Mucosa of rectum (tissue), 2 donors: ENCODE measurements at regions not wholly inside any gene's neighbourhood (a gene's known extent, or its start where the extent isn't known, plus 50 kb on each side); places are given as distances from the start of the nearest gene placed in this dataset.
"Not testable (repeated sequence)": the region's sequence is repeated elsewhere in the genome, so short reads cannot be mapped to it uniquely, and the experiment has no call there.

Experiments
- H3K27ac ChIP-seq, 2 donors: one replicate each; pipeline ENCODE4 v1.7.0; 2013; ENCODE audit warnings: inconsistent platforms in 2 of 2, low read depth in 2 of 2, low read length in 2 of 2
- H3K27me3 ChIP-seq, 2 donors: one replicate each; pipeline ENCODE4 v1.7.0; 2013; ENCODE audit warnings: low read length in 2 of 2; ENCODE audit not compliant: control insufficient read depth in 2 of 2, insufficient read depth in 2 of 2
- H3K36me3 ChIP-seq, 2 donors: one replicate each; pipeline ENCODE4 v1.7.0; 2013; ENCODE audit warnings: low read length in 2 of 2; ENCODE audit not compliant: control insufficient read depth in 2 of 2, insufficient read depth in 2 of 2
- H3K4me1 ChIP-seq, 2 donors: one replicate each; pipeline ENCODE4 v1.7.0; 2013; ENCODE audit warnings: low read length in 2 of 2, mild to moderate bottlenecking in 1 of 2; ENCODE audit not compliant: control insufficient read depth in 2 of 2, insufficient read depth in 2 of 2
- H3K4me3 ChIP-seq, 2 donors: one replicate each; pipeline ENCODE4 v1.7.0; 2013; ENCODE audit warnings: low read length in 2 of 2
- H3K9ac ChIP-seq, 2 donors: one replicate each; pipeline ENCODE4 v1.7.0; 2013; ENCODE audit warnings: low read length in 2 of 2, low read depth in 1 of 2, mild to moderate bottlenecking in 1 of 2
- H3K9me3 ChIP-seq, 2 donors: one replicate each; pipeline ENCODE4 v1.7.0; 2013; ENCODE audit warnings: low read length in 2 of 2; ENCODE audit not compliant: control insufficient read depth in 2 of 2
- donor health status: healthy.
- donor health status: Normal muscosa, but diverticular disease.

DNA sequence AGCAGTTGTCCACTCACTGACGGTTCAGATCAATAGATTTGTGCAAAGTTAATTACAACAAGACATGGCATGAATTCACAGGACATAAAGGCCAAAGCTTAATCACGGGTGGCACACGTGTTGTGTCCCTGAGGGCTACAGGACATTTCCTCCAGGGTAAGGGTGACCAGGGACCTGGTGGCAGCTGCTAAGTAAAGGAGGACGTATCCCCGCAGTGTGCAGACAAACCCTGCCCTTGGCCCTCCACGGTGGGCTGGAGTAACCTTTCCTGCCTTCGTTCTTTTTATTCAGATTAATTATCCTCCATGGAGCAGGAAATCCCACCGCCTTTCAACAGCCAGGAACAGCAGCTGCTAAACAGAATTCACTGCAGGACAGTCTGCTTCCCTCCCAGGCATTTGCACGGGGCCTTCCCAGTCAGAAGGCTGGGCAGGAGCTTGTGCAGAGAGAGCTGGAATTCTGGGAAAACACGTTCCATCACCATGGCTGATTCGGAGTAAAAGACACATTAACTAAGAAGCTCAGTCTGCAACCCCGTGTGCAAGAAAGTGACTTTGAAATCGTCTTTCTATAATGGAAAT lies 289.9 kb upstream of the SFSWAP start:
- Histone ChIP-seq H3K9ac (no peak overlapping the region), H3K4me3 (no peak overlapping the region), H3K27me3 (no peaks in the 10 kb centered on the region), H3K27ac (no peak overlapping the region), H3K4me1 (no peaks in the 10 kb centered on the region), H3K9me3 (peaks cover 0 to 4% of the 10 kb centered on the region in 2 donors), H3K36me3 (no peaks in the 10 kb centered on the region)

DNA sequence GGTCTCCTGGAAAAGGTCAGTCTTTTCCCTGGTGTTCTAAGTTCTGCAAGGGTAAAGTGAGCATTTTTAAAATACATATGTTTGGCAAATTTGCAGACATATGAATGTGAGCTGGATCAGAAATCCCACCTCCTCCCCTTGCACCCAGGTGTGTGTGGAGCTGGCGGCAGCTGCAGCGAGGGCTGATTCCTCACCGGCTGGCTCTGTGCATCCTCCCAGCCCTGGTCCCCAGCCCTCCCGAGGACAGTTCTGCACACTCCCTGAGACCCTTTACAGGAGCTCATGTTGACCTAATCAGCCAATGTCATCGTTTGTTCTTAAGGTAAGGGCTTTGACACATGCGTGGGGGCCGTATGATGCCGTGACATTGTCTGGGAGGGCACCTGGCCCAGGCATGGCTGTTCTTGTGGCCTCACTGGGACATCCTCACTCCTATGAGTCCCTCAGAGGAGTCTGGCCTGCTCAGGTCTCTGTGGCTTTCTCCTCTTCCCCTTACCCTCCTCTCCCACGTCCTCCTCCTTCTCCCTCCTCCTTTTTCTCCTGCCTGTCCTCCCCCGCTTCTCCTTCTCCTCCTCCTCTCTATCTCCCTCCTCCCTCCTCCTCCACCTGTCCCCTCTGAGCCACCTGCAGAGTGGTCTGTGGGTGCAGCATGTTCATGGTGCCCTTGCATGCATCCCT lies 289.2 kb upstream of the SFSWAP start:
- peaks cover 0 to 4% of the 10 kb centered on the region in 2 donors for H3K9me3 ChIP-seq
- H3K4me1 ChIP-seq: no peaks in the 10 kb centered on the region
- H3K27ac ChIP-seq: no peak overlapping the region
- no peaks in the 10 kb centered on the region for H3K36me3 ChIP-seq
- no peak overlapping the region for H3K9ac ChIP-seq
- no peak overlapping the region for H3K4me3 ChIP-seq
- no peaks in the 10 kb centered on the region for H3K27me3 ChIP-seq

- H3K27me3 ChIP-seq: no peaks in the 10 kb centered on the region
Observed at GRCh38 chr12:131422187-131422520, 288.7 kb upstream of the SFSWAP start.

DNA sequence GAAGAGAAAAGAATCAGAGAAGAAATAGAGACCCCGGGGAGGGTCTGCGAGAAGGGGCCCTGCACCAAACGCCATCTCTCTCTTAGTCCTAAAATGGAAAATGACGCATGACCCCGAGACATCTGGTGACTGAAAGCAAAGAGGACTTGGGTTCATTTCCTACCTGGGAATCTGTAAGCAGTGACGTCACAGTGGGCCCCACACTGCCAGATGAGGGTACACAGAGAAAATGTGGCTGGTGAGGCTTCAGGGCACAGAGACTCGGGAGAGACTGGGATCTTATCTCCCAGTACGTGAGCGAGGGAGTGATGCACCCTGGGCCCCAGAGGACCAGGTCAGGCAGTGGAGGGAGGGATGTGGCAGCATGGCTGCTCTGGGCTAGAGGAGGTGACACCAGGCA lies 288.1 kb upstream of the SFSWAP start:
- Histone ChIP-seq H3K9me3 (peaks cover 0 to 4% of the 10 kb centered on the region in 2 donors), H3K4me1 (no peaks in the 10 kb centered on the region), H3K27ac (no peak overlapping the region), H3K27me3 (no peaks in the 10 kb centered on the region), H3K4me3 (no peak overlapping the region), H3K36me3 (no peaks in the 10 kb centered on the region), H3K9ac (no peak overlapping the region)

More at GRCh38 chr12:131422187-131422520, 288.7 kb upstream of the SFSWAP start:
- peaks cover 0 to 4% of the 10 kb centered on the region in 2 donors for H3K9me3 ChIP-seq
- no peak overlapping the region for H3K4me3 ChIP-seq
- H3K9ac ChIP-seq: no peak overlapping the region
- H3K36me3 ChIP-seq: no peaks in the 10 kb centered on the region
- H3K27ac ChIP-seq: no peak overlapping the region
- no peaks in the 10 kb centered on the region for H3K4me1 ChIP-seq

DNA sequence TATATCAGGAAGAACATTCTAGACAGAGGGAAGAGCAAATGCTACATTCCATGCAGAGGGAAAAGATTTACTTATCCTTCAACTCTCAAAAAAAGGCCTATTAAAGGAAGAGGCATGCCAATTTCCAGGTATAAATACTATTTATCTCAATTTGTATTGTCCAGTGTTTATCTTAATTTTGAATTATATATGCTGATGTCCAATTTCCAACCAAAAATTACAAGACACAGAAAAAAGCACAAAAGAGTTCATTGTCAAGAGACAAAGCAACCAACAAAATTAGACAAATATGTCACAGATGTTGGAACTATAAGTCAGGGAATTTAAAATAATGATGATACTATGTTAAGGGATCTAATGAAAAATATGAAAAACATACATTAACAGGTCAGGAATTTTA lies 286.6 kb upstream of the SFSWAP start:
- H3K27me3 ChIP-seq: no peaks in the 10 kb centered on the region
- no peak overlapping the region for H3K4me3 ChIP-seq

DNA sequence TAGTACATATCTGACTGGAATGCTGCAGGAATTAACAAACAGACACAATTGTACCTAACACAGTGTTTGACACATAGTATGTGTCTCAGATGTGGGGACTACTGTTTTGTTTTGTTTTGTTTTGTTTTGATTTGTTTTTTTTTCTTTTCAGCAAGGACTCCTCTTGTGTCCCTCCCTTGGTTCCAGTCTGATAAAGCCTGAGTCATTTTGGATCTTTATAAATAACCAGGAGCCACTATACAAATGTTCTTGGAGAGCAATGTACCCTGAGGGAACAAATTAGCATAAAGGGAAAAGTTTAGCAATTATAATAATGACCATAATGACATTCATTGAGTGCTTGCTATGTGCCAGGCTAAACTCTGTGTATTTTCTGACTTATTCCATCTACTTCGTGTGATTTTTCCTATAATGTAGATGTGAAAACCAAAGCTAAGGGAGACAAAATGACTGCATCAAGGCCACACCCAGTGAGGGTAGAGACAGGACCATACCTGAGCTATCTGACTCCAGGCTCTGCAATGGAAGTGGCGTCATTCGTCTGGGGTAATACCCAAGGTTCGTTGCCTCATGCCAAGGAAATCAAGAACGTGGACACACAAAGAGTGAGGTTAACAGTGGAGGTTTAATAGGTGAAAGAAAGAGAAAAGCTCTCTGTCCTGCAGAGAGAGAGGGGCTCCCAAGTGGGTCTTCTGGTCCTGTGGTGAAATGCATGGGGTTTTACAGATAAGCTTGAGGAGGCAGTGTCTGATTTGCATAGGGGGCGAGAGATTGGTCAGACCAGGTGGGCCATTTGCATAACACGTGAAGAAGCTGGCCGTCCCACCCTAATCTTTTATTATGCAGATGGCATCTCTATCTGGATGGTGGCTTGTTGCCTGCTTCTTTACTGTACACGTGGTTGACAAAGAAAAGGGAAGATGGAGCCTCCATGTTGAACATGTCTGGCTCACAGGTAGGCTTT lies 285.5 kb upstream of the SFSWAP start:
- no peak overlapping the region for H3K4me3 ChIP-seq

More for the DNA sequence above, 286.6 kb upstream of the SFSWAP start:
- Histone ChIP-seq H3K36me3 (no peaks in the 10 kb centered on the region), H3K4me1 (no peaks in the 10 kb centered on the region), H3K27ac (no peak overlapping the region), H3K9ac (no peak overlapping the region), H3K9me3 (peaks cover 0 to 4% of the 10 kb centered on the region in 2 donors)

DNA sequence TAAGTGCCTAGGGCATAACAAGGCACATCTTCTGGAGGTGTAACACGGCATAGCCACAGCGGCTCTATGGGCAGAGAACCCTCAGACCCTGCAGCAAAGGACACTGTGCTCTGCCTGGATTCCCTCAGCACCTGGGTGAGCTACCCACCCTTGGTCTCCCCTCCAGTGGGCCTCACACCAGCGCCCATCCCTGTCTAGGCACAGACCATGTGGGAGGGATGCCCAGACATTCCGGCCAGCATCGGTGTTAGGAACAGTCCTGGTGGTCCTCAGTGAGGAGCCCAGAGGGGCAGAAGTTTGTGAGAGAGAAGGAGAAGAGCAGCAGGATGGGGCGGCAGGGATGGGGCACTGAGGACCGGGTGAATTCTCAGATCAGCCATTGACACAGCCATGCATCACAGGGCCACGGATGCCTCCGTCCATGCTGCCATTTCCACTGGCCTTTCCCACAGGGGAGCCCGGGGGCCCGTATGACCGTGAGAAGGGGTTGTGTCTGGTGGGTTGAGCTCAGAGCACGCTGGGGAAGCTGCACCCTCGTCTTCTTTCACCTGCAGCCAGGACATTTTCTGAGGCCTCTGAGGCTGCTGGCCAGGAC lies 282.7 kb upstream of the SFSWAP start:
- Histone ChIP-seq H3K27me3 (no peaks in the 10 kb centered on the region), H3K4me3 (no peak overlapping the region), H3K27ac (no peak overlapping the region), H3K4me1 (no peaks in the 10 kb centered on the region), H3K9ac (no peak overlapping the region), H3K9me3 (peaks cover 0 to 4% of the 10 kb centered on the region in 2 donors), H3K36me3 (no peaks in the 10 kb centered on the region)

More for the DNA sequence above, 285.5 kb upstream of the SFSWAP start:
- Histone ChIP-seq H3K36me3 (no peaks in the 10 kb centered on the region), H3K27ac (no peak overlapping the region), H3K9ac (no peak overlapping the region), H3K4me1 (no peaks in the 10 kb centered on the region), H3K27me3 (no peaks in the 10 kb centered on the region), H3K9me3 (peaks cover 0 to 4% of the 10 kb centered on the region in 2 donors)

- not testable (repeated sequence) for H3K9ac ChIP-seq
Observed at GRCh38 chr12:131429221-131429620, 281.7 kb upstream of the SFSWAP start.

GRCh38 chr12:131429697-131430096 lies 281.2 kb upstream of the SFSWAP start:
- H3K4me1 ChIP-seq, H3K27ac ChIP-seq, H3K36me3 ChIP-seq, H3K9me3 ChIP-seq, H3K9ac ChIP-seq, H3K27me3 ChIP-seq, H3K4me3 ChIP-seq: not testable (repeated sequence)

More at GRCh38 chr12:131429221-131429620, 281.7 kb upstream of the SFSWAP start:
- H3K4me1 ChIP-seq, H3K9me3 ChIP-seq, H3K36me3 ChIP-seq, H3K27ac ChIP-seq, H3K27me3 ChIP-seq, H3K4me3 ChIP-seq: not testable (repeated sequence)
